Aorta (tissue), 5 donors: ENCODE measurements at regions not wholly inside any gene's neighbourhood (a gene's known extent, or its start where the extent isn't known, plus 50 kb on each side); places are given as distances from the start of the nearest gene placed in this dataset.

Source experiments
- ATAC-seq: fragments of 200-7000 bp; cut with Tn5 transposase; one replicate; pipeline ENCODE4 v1.9.1; 2022; ENCODE audit warnings: moderate library complexity; ENCODE audit not compliant: low FRiP score
- DNase-seq, 2 donors: peaks; one replicate each; pipeline ENCODE4 v3.0.0-alpha.2; 2020
- H3K27ac ChIP-seq, 2 donors: one replicate each; pipeline ENCODE4 v1.5.1; 2013; ENCODE audit warnings: low read length in 2 of 2, mild to moderate bottlenecking in 2 of 2, moderate library complexity in 2 of 2, control low read depth in 1 of 2, inconsistent platforms in 1 of 2, low read depth in 1 of 2
- H3K27me3 ChIP-seq, 2 donors: one replicate each; pipeline ENCODE4 v1.6.1; 2013; ENCODE audit warnings: control low read depth in 1 of 2, low read length in 1 of 2, mild to moderate bottlenecking in 1 of 2, moderate library complexity in 1 of 2; ENCODE audit not compliant: insufficient read depth in 2 of 2, control insufficient read depth in 1 of 2
- H3K36me3 ChIP-seq, 2 donors: one replicate each; pipeline ENCODE4 v1.6.1; 2013; ENCODE audit warnings: control low read depth in 1 of 2, low read length in 1 of 2, mild to moderate bottlenecking in 1 of 2; ENCODE audit not compliant: insufficient read depth in 2 of 2, control insufficient read depth in 1 of 2
- H3K4me1 ChIP-seq, 2 donors: one replicate each; pipeline ENCODE4 v1.6.1; 2013; ENCODE audit warnings: low read length in 2 of 2, control low read depth in 1 of 2, mild to moderate bottlenecking in 1 of 2, moderate library complexity in 1 of 2; ENCODE audit not compliant: insufficient read depth in 2 of 2, control insufficient read depth in 1 of 2
- H3K4me3 ChIP-seq, 2 donors: one replicate each; pipeline ENCODE4 v1.5.1; 2013; ENCODE audit warnings: low read length in 2 of 2, control low read depth in 1 of 2, mild to moderate bottlenecking in 1 of 2
- H3K9me3 ChIP-seq: one replicate; pipeline ENCODE4 v1.6.1; 2013; ENCODE audit warnings: mild to moderate bottlenecking, low read length; ENCODE audit not compliant: control insufficient read depth
- WGBS, 2 donors: extraction: QIAGEN DNeasy Blood & Tissue Kit; methylation state at CpG; one replicate each; pipeline ENCODE4 v1.1.7; 2013; 5-methylcytosine and 5-hydroxymethylcytosine counted together
- intact Hi-C, 2 donors: fragments of 100-400 bp; cut with DNase I; formaldehyde crosslinking; loops; one replicate each; pipeline versions ENCODE4 v1.14.2 to v1.15.0; 2022
- donor health status: healthy with polysubstance abuse.
- donor health status: Bipolar disorder and iron deficiency.
- donor health status: DM: no; HTN: no; CAD: no.
- donor health status: DM: no; HTN: no; CAD: no.
- donor health status: DM: yes; HTN: yes; CAD: no.

DNA sequence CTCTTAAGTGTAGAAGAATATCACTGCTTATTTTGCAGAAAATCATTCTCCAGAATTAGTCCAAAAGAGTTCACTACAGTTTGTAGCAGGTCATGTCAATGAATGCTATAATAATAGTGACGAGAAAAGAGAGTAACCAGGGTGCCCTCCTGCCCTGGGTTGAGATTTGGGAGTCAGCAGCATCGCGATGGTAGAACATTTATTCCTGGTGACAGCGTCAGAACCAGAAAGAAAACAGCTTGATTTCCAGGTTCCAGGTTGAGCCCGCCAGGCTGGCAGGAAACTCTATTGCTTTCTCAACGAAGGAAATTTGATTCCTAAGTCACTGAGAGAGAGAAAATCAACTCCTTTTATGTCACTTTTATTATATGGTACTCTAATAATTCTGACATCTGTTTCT lies 550.3 kb downstream of the QKI start:
- intact Hi-C loops: no loop called here
- Histone ChIP-seq H3K27ac (no peak overlapping the region), H3K27me3 (no peaks in the 10 kb centered on the region), H3K9me3 (no peaks in the 10 kb centered on the region), H3K4me1 (no peaks in the 10 kb centered on the region), H3K4me3 (no peak overlapping the region), H3K36me3 (no peaks in the 10 kb centered on the region)
- 50 to 55% methylated on average over 6 of the region's 6 CpGs for WGBS, 2 donors
- DNase-seq (no peak), ATAC-seq (no peak)

DNA sequence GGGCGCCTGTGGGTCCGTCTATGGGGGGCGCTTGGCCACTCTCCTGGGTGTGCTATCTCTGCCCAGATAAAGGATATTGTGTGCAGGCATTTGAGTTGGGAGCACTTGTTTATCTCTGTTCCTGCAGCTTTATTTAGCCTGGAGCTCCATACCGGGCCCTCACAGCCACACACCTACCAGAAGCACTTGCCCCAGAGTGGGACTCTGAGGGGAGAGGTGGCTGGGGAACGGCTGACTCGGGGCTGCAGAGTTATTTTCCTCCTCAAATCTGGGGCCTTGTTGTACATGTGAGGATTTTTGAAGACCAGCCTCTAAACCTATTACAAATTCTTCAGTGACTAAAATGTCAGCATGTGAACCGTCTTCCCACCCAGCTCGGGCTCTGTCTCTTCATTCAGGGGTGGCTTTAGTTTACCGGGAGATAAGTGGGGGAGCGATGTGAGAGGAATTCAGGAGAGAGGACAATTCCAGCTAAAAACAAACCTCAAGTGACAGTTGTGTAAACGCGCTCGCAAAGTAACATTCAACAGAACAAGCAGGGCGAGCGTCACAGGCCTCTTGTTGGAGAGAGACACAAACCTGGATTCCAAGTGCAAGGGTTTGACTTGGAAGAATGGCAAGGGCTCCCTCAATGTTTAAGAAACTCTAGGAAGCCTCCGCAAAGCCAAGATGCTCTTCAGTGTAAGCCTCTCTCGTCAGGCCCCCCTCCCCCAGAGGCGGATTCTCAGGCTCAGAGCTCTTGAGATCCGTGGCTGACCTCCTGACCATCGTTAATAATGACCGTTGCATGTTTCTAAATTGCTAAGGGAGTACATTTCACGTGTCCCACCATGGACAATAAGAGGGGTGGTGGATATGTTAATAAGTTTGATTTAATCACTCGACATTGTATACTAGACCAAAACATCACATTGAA lies 548.9 kb downstream of the QKI start:
- ATAC-seq (no peak), DNase-seq (no peak)
- intact Hi-C loops: no loop called here
- Histone ChIP-seq H3K9me3 (no peaks in the 10 kb centered on the region), H3K4me3 (no peak overlapping the region), H3K36me3 (no peaks in the 10 kb centered on the region), H3K27ac (no peak overlapping the region), H3K4me1 (no peaks in the 10 kb centered on the region), H3K27me3 (no peaks in the 10 kb centered on the region)
- WGBS, 2 donors: 88 to 92% methylated on average over 21 to 23 of the region's 23 CpGs

DNA sequence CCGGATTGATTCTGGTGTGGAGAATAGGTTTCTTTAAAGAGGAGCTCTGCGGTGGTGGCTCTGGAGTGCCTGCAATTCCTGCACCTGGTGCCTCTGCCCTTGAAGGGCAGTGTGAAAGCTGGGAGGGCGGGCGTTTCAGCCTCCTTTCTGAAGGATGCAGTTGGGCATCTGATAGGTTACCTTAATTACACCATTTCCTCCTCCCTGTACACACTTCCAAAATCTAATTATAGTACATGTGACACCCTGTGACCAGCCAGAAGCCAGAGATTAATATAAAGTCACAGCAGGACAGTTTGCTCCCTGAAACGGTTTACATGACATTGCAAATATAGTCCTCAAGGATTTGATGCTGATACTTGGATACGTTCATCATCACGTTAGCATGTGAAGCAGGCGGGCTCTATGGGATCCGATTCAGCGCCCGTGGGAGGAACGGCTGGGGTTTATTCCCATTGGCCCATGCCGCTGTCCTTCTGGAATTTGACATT lies 548.2 kb downstream of the QKI start:
- ATAC-seq (no peak), DNase-seq (no peak)
- intact Hi-C loops: no loop called here
- Histone ChIP-seq H3K36me3 (no peaks in the 10 kb centered on the region), H3K27me3 (no peaks in the 10 kb centered on the region), H3K9me3 (no peaks in the 10 kb centered on the region), H3K27ac (no peak overlapping the region), H3K4me3 (no peak overlapping the region), H3K4me1 (no peaks in the 10 kb centered on the region)
- 90 to 92% methylated on average over 13 of the region's 13 CpGs for WGBS, 2 donors

DNA sequence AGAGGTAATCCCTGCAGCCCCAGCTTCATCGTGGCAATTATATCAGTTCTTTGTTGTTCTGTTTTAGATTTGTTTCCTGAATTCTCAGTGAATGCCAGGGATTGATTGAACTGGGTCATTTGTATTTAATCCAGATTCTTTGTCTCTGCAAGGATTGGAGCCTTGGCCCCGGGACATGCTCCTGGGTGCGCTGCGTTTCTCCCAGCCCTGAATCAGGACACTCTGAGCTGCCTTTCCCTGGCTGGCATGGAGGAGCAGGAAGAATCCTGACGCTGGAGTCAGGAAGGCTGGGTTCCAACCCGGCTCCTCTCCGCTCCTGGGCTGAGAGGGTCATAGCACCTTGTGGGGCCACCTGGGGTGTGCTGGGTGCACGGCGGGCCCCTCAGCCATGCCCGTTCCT lies 545.6 kb downstream of the QKI start:
- 86% methylated on average over 10 of the region's 10 CpGs for WGBS, 2 donors
- intact Hi-C loops: no loop called here
- Histone ChIP-seq H3K9me3 (no peaks in the 10 kb centered on the region), H3K4me1 (no peaks in the 10 kb centered on the region), H3K27me3 (no peaks in the 10 kb centered on the region), H3K27ac (no peak overlapping the region), H3K4me3 (no peak overlapping the region), H3K36me3 (no peaks in the 10 kb centered on the region)
- DNase-seq (no peak), ATAC-seq (no peak)

DNA sequence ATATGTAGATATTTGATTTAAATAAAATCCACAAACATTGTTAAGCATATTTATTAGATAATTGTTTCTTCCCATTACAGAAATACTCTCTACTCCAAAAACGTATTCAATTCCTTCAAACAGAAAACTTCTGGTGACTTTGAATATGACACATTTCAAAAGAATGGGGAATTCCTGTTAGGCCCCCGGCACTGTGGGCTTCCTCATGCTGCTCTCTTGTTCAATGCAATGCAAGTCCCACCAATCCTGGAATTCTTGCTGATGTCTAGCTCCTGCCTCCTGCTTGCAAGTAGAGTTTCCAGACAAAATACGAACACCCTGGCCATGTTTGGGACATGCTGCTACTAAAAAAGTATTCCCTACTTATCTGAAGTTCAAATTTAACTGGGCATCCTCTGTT lies 544.1 kb downstream of the QKI start:
- Histone ChIP-seq H3K36me3 (no peaks in the 10 kb centered on the region), H3K9me3 (no peaks in the 10 kb centered on the region), H3K27me3 (no peaks in the 10 kb centered on the region), H3K4me3 (no peak overlapping the region), H3K4me1 (no peaks in the 10 kb centered on the region), H3K27ac (no peak overlapping the region)
- 75% methylated on average over 3 of the region's 3 CpGs for WGBS, 2 donors
- intact Hi-C loops: loop anchor here (5.0 to 10.0 kb wide), 3 partner anchors 536 to 776 kb away; partner anchors contain the start of gene QKI (in 1 of the 2)
- ATAC-seq: no peak
- DNase-seq: no peak

DNA sequence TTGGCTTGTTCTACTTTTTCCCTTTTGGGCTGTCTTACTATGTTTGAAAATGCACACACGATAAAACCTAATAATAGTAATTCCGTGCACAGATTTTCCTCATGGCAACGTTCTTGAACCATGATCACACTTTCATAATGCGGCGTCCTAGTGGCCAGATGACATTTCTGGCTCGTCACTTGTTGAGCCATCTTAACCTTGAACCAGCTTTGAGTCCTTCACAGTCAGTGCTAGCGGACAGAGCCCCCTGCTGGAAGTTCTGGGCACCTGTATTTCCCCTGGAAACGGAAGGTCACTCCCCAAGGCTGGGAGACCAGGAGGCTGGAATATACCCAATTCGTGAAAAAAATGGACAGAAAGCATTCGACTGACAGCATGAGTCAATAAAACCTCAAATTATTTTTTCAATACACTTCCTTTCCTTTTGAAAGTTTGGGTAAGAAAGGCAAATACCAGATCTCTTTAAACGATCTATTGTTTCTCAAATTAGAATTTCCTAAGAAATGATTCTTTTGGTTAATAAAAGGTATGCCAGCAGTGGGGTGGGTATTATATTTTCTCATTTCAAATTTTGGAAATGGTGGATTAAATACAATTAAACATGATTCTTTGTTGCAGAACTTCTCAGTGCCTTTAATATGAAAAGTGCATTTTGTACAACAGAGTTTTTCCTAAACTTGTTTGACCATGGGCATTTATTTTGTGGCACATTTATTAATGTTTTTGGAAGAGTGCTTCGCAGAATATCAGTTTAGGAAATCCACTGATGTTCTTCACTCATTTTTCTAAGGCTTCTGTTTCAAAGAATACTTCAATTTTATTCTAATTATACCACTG lies 542.3 kb downstream of the QKI start:
- peak; percentile 85 for ATAC-seq
- intact Hi-C loops: loop anchor here (5.0 to 10.0 kb wide), 3 partner anchors 534 to 774 kb away; partner anchors contain the start of gene QKI (in 1 of the 2)

DNA sequence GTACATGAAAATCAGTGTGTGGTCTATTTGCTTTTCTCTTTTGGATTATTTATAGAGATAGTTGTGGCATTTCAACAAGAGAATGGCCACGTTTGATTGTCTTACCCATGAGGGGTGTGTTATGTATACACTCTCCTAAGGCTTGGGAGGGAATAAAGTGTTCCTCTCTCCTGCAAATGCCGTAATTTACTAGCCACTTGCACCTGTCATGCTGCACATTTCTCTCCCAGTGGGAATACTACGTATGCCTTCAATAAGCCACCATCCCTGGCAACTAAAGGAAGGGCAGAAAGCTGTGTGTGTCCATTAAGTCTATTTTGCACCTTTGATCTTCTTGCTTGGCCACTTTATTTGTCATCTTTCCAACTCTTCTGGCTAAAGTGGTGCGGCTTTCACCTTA lies 541.2 kb downstream of the QKI start:
- no peak overlapping the region for H3K4me3 ChIP-seq
- ATAC-seq (no peak), DNase-seq (no peak)
- no peak overlapping the region for H3K27ac ChIP-seq
- no peaks in the 10 kb centered on the region for H3K27me3 ChIP-seq
- no peaks in the 10 kb centered on the region for H3K4me1 ChIP-seq
- no peaks in the 10 kb centered on the region for H3K36me3 ChIP-seq
- 84 to 90% methylated on average over 4 of the region's 4 CpGs for WGBS, 2 donors
- intact Hi-C loops: loop anchor here (5.0 to 10.0 kb wide), 3 partner anchors 533 to 773 kb away; partner anchors contain the start of gene QKI (in 1 of the 2)
- no peaks in the 10 kb centered on the region for H3K9me3 ChIP-seq

More for the DNA sequence above, 542.3 kb downstream of the QKI start:
- whole genome bisulfite sequencing, 2 donors: 16 to 17% methylated on average over 12 of the region's 12 CpGs
- peak; percentile 82 to 89 for DNase-seq
- Histone ChIP-seq H3K4me1 (no peaks in the 10 kb centered on the region), H3K27ac (no peak overlapping the region), H3K36me3 (no peaks in the 10 kb centered on the region), H3K27me3 (no peaks in the 10 kb centered on the region), H3K4me3 (no peak overlapping the region), H3K9me3 (no peaks in the 10 kb centered on the region)

DNA sequence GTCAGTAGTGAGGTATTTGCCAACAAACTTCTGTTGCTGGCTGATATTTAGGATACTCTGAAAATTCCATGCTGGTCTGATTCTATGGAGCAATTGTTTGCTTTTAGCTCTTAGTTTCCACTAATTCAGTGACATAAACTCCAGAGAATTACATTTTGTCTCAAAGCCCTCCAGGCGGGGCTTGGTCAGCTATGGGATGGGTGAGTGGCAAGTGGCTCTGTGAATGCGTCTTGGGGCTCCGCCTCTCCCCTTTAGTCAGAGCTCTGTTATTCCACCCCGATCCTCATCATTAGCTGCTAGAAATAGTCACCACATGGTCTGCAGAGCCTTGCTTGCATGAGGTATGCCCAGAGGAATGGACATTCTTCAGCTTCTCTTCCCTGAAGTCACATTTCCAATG lies 540.6 kb downstream of the QKI start:
- no peaks in the 10 kb centered on the region for H3K4me1 ChIP-seq
- WGBS, 2 donors: 53 to 74% methylated on average over 4 of the region's 4 CpGs
- no peaks in the 10 kb centered on the region for H3K36me3 ChIP-seq
- H3K4me3 ChIP-seq: no peak overlapping the region
- no peak for DNase-seq
- no peak for ATAC-seq
- intact Hi-C loops: loop anchor here (5.0 to 10.0 kb wide), 3 partner anchors 533 to 773 kb away; partner anchors contain the start of gene QKI (in 1 of the 2)
- H3K27me3 ChIP-seq: peaks cover 0 to 3% of the 10 kb centered on the region in 2 donors
- no peak overlapping the region for H3K27ac ChIP-seq
- H3K9me3 ChIP-seq: no peaks in the 10 kb centered on the region
